K562 (cell line): ENCODE measurements at regions not wholly inside any gene's neighbourhood (a gene's known extent, or its start where the extent isn't known, plus 50 kb on each side); places are given as distances from the start of the nearest gene placed in this dataset.

Experiments used
- ATAC-seq: fragments of 200-7000 bp; cut with Tn5 transposase; 3 replicates; pipeline ENCODE4 v1.9.1; 2020; ENCODE audit warnings: moderate library complexity
- BruUV-seq: library from RNA; stranded (reverse); fragments of 400-500 nt; replicated peaks from 2 replicates; lab custom pipeline; 2021; lab: Mats Ljungman, UMichigan
- CTCF ChIA-PET: fragments of 300-600 bp; formaldehyde crosslinking; extraction: SDS; loops from one replicate; lab custom pipeline; 2021; ENCODE audit warnings: low intra/inter-chr PET ratio; lab: Yijun Ruan, JAX
- POLR2A ChIA-PET: fragments of 300-600, 350-650 bp; sonication (Branson Sonifier 250); formaldehyde crosslinking; extraction: SDS; loops from one replicate; lab custom pipeline; 2021; ENCODE audit warnings: antibody characterized with exemption, inconsistent platforms; lab: Yijun Ruan, JAX
- DNase-seq, 4 experiments: peaks; one replicate each; pipeline versions ENCODE4 v3.0.0 to v3.0.0-alpha.2; 2011 to 2018; ENCODE audit warnings: low spot score in 3 of 4, mixed read lengths in 3 of 4; ENCODE audit errors: extremely low read depth in 1 of 4
- FAIRE-seq: peaks from 2 replicates; lab custom pipeline; 2011; peaks lifted over from hg19 to GRCh38; lab: Jason Lieb, UNC
- H2AFZ ChIP-seq: 2 replicates; pipeline ENCODE4 v1.6.0; 2011; ENCODE audit warnings: low read depth, low read length, control low read depth, inconsistent platforms
- H3K27ac ChIP-seq: fragments of 200-600 bp; 3 replicates; pipeline ENCODE4 v1.8.0; 2011; ENCODE audit warnings: low read depth, mild to moderate bottlenecking, control low read depth, inconsistent platforms, low read length, moderate library complexity, mixed read lengths; ENCODE audit errors: extremely low read depth
- H3K27me3 ChIP-seq, 2 experiments: fragments of 300-600 bp in 1 of 2; 2 replicates in 1 of 2; 3 replicates in 1 of 2; pipeline versions ENCODE4 v1.6.0 to v1.8.0; 2011; ENCODE audit warnings: inconsistent platforms in 2 of 2, low read length in 2 of 2, mild to moderate bottlenecking in 1 of 2, mixed read lengths in 1 of 2, moderate library complexity in 1 of 2; ENCODE audit not compliant: control insufficient read depth in 2 of 2, insufficient read depth in 2 of 2
- H3K36me3 ChIP-seq: fragments of 300-600 bp; 3 replicates; pipeline ENCODE4 v1.8.0; 2011; ENCODE audit warnings: mild to moderate bottlenecking, low read length, inconsistent platforms; ENCODE audit not compliant: control insufficient read depth, insufficient read depth
- H3K4me1 ChIP-seq, 2 experiments: fragments of 200-600 bp in 1 of 2; replicated peaks in 1 of 2; 2 replicates in 1 of 2; 3 replicates in 1 of 2; pipeline versions ENCODE4 v1.5.1 to v1.8.0; 2011; ENCODE audit warnings: inconsistent platforms in 2 of 2, low read length in 2 of 2, mild to moderate bottlenecking in 1 of 2, mixed read lengths in 1 of 2, moderate library complexity in 1 of 2; ENCODE audit not compliant: control insufficient read depth in 2 of 2, insufficient read depth in 2 of 2
- H3K4me2 ChIP-seq: 2 replicates; pipeline ENCODE4 v1.6.1; 2011; ENCODE audit warnings: low read length, control low read depth, inconsistent platforms, mixed read lengths; ENCODE audit not compliant: insufficient read depth
- H3K4me3 ChIP-seq: fragments of 200-600 bp; sonication (generic), shearing (Covaris generic); 2 replicates; pipeline ENCODE4 v1.5.1; 2016; ENCODE audit warnings: control low read depth, inconsistent platforms
- H3K79me2 ChIP-seq: fragments of 200-600 bp; 3 replicates; pipeline ENCODE4 v1.8.0; 2011; ENCODE audit warnings: low read length, inconsistent platforms; ENCODE audit not compliant: control insufficient read depth, insufficient read depth
- H3K9ac ChIP-seq, 2 experiments: 2 replicates each; pipeline versions ENCODE4 v1.6.0 to v1.6.1; 2011; ENCODE audit warnings: low read depth in 2 of 2, low read length in 2 of 2, control low read depth in 1 of 2, inconsistent platforms in 1 of 2, mild to moderate bottlenecking in 1 of 2, mixed read lengths in 1 of 2; ENCODE audit not compliant: insufficient read depth in 1 of 2
- H3K9me1 ChIP-seq: one replicate; pipeline ENCODE4 v1.6.0; 2011; ENCODE audit warnings: inconsistent platforms, mild to moderate bottlenecking, low read length, moderate library complexity; ENCODE audit not compliant: control insufficient read depth, insufficient read depth
- H3K9me3 ChIP-seq: replicated peaks from 2 replicates; pipeline ENCODE4 v1.5.1; 2011; ENCODE audit warnings: low read depth, low read length, inconsistent platforms; ENCODE audit not compliant: control insufficient read depth, insufficient read depth
- H4K20me1 ChIP-seq: replicated peaks from 2 replicates; pipeline ENCODE4 v1.6.1; 2011; ENCODE audit warnings: low read length, inconsistent platforms, mixed read lengths; ENCODE audit not compliant: control insufficient read depth, insufficient read depth
- CHD1 ChIP-seq: fragments of 200-600 bp; sonication (generic); IDR thresholded peaks from one replicate; pipeline ENCODE4 v1.6.1; 2012; ENCODE audit warnings: mild to moderate bottlenecking, moderate library complexity, low read length, inconsistent platforms
- HMG20B ChIP-seq: fragments of 250-450 bp; sonication (Bioruptor Pico); IDR thresholded peaks from 2 replicates; pipeline ENCODE4 v1.5.0; 2021; ENCODE audit warnings: mild to moderate bottlenecking
- KAT8 ChIP-seq: fragments of 450-650 bp; IDR thresholded peaks from 2 replicates; pipeline ENCODE4 v1.6.1; 2016; ENCODE audit warnings: low read depth, mild to moderate bottlenecking
- RBM15 ChIP-seq: fragments of 200-400 bp; formaldehyde crosslinking; IDR thresholded peaks from 2 replicates; pipeline ENCODE4 v1.6.1; 2018; ENCODE audit warnings: mild to moderate bottlenecking, low read length, moderate library complexity; ENCODE audit not compliant: insufficient read depth
- SIX5 ChIP-seq, 2 experiments: IDR thresholded peaks; 2 replicates each; pipeline ENCODE4 v1.6.1; 2011; ENCODE audit warnings: low read length in 2 of 2, borderline replicate concordance in 1 of 2, low read depth in 1 of 2, mild to moderate bottlenecking in 1 of 2, moderate library complexity in 1 of 2; ENCODE audit not compliant: insufficient read depth in 1 of 2
- TAL1 ChIP-seq: fragments of 450-650 bp; IDR thresholded peaks from 2 replicates; pipeline ENCODE4 v1.6.1; 2016; ENCODE audit warnings: mild to moderate bottlenecking
- ZNF57 ChIP-seq: fragments of 450-650 bp; formaldehyde crosslinking; IDR thresholded peaks from 2 replicates; pipeline ENCODE4 v1.4.0; 2020; ENCODE audit warnings: mild to moderate bottlenecking, moderate library complexity
- ZNF586 ChIP-seq: fragments of 450-650 bp; formaldehyde crosslinking; conservative IDR thresholded peaks from 2 replicates; pipeline ENCODE4 v1.4.0; 2020; ENCODE audit warnings: mild to moderate bottlenecking, moderate library complexity
- WGBS: fragments of 100-300 bp; shearing (Covaris generic); methylation state at CpG from one replicate; pipeline ENCODE4 v1.1.6; 2016; ENCODE audit warnings: low coverage, mixed read lengths; ENCODE audit not compliant: insufficient coverage; ENCODE audit errors: missing lambda C conversion rate; 5-methylcytosine and 5-hydroxymethylcytosine counted together
- in situ Hi-C: fragments of 300-500 bp; cut with MboI; formaldehyde crosslinking; loops from 4 replicates; pipeline ENCODE4 v1.15.0; 2018; ENCODE audit warnings: inconsistent platforms, mixed read lengths
- intact Hi-C: fragments of 100-400 bp; cut with micrococcal nuclease; formaldehyde crosslinking; loops from 2 replicates; pipeline ENCODE4 v1.14.2; 2022
- TF ChIP-seq, protein P1 (sequence below): fragments of 200-800 bp; sonication (Bioruptor generic); IDR thresholded peaks from 2 replicates; pipeline ENCODE4 v1.6.1; 2017; ENCODE audit warnings: missing genetic modification characterization, missing compliant biosample characterization
- TF ChIP-seq, protein P2 (sequence below), 2 experiments: fragments of 450-650 bp in 1 of 2; sonication (generic) in 1 of 2; formaldehyde crosslinking in 1 of 2; IDR thresholded peaks; 2 replicates each; pipeline versions ENCODE4 v1.7.1 to v1.9.0; 2016 to 2022; ENCODE audit warnings: inconsistent platforms in 1 of 2, mild to moderate bottlenecking in 1 of 2, missing genetic modification reagents in 1 of 2

DNA sequence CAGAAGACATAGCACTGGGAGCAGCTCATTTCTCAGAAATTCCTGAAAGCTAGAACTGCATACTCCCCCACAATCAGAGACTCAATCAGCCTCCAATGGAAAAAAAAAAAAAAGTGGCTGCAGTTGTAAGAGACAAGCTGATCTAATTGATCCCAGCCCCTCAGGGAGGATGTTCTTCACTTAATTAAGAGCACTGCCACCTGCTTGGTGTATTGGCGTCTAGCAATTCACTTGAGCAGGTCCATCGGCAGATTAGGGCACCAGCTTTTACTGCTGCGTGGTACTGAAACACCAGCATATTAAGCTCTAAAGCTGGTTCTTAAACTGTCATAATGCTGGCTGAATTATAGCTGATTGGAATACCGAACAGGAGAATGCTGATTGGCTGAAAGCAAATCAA is 1890.1 kb upstream of the WWC1 start:
- no peak overlapping the region for H3K27ac ChIP-seq
- CTCF ChIA-PET: no interaction called here
- H3K4me1 ChIP-seq: no peaks in the 10 kb centered on the region
- no peaks in the 10 kb centered on the region for H3K9me1 ChIP-seq
- no peak overlapping the region for H2AFZ ChIP-seq
- no peak for DNase-seq
- no peaks in the 10 kb centered on the region for H3K9me3 ChIP-seq
- no peak for ATAC-seq
- no peaks in the 10 kb centered on the region for H3K36me3 ChIP-seq
- in situ Hi-C loops: no loop called here
- no peak overlapping the region for H3K4me2 ChIP-seq
- no peaks in the 10 kb centered on the region for H4K20me1 ChIP-seq
- H3K4me3 ChIP-seq: no peak overlapping the region
- no TSS peak for BruUV-seq
- POLR2A ChIA-PET: no interaction called here
- H3K79me2 ChIP-seq: no peaks in the 10 kb centered on the region
- FAIRE-seq: no peak
- TF ChIP-seq, protein P1, sequence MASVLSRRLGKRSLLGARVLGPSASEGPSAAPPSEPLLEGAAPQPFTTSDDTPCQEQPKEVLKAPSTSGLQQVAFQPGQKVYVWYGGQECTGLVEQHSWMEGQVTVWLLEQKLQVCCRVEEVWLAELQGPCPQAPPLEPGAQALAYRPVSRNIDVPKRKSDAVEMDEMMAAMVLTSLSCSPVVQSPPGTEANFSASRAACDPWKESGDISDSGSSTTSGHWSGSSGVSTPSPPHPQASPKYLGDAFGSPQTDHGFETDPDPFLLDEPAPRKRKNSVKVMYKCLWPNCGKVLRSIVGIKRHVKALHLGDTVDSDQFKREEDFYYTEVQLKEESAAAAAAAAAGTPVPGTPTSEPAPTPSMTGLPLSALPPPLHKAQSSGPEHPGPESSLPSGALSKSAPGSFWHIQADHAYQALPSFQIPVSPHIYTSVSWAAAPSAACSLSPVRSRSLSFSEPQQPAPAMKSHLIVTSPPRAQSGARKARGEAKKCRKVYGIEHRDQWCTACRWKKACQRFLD: no peak
- no peak for TF ChIP-seq ZNF586 (CRISPR knock-in tag)
- TF ChIP-seq RBM15: no peak
- TF ChIP-seq, protein P2, sequence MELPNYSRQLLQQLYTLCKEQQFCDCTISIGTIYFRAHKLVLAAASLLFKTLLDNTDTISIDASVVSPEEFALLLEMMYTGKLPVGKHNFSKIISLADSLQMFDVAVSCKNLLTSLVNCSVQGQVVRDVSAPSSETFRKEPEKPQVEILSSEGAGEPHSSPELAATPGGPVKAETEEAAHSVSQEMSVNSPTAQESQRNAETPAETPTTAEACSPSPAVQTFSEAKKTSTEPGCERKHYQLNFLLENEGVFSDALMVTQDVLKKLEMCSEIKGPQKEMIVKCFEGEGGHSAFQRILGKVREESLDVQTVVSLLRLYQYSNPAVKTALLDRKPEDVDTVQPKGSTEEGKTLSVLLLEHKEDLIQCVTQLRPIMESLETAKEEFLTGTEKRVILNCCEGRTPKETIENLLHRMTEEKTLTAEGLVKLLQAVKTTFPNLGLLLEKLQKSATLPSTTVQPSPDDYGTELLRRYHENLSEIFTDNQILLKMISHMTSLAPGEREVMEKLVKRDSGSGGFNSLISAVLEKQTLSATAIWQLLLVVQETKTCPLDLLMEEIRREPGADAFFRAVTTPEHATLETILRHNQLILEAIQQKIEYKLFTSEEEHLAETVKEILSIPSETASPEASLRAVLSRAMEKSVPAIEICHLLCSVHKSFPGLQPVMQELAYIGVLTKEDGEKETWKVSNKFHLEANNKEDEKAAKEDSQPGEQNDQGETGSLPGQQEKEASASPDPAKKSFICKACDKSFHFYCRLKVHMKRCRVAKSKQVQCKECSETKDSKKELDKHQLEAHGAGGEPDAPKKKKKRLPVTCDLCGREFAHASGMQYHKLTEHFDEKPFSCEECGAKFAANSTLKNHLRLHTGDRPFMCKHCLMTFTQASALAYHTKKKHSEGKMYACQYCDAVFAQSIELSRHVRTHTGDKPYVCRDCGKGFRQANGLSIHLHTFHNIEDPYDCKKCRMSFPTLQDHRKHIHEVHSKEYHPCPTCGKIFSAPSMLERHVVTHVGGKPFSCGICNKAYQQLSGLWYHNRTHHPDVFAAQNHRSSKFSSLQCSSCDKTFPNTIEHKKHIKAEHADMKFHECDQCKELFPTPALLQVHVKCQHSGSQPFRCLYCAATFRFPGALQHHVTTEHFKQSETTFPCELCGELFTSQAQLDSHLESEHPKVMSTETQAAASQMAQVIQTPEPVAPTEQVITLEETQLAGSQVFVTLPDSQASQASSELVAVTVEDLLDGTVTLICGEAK (IDR thresholded peaks at IDR 0.05): no peak
- TF ChIP-seq, protein P2 (CRISPR knock-in tag; IDR thresholded peaks at IDR 0.05): no peak
- TF ChIP-seq ZNF57 (CRISPR knock-in tag): no peak
- TF ChIP-seq KAT8: no peak
- no peak for TF ChIP-seq CHD1
- no peak for TF ChIP-seq HMG20B
- TF ChIP-seq SIX5 (IDR thresholded peaks at IDR 0.05; ENCODE audit: borderline replicate concordance in 1 of 2, insufficient read depth in 1 of 2, low read depth in 1 of 2, low read length in 2 of 2): no peak
- TF ChIP-seq TAL1: no peak
- no peak overlapping the region for H3K9ac ChIP-seq
- no peaks in the 10 kb centered on the region for H3K27me3 ChIP-seq
- intact Hi-C loops: no loop called here
- WGBS: 0% methylated on average over 4 of the region's 4 CpGs
